Ramos (cell line): ENCODE measurements at regions not wholly inside any gene's neighbourhood (a gene's known extent, or its start where the extent isn't known, plus 50 kb on each side); places are given as distances from the start of the nearest gene placed in this dataset.

Experiments used
- in situ Hi-C: fragments of 300-500 bp; cut with MboI; formaldehyde crosslinking; loops from one replicate; pipeline ENCODE4 v1.14.3; 2022; ENCODE audit warnings: low sequenced_read_pairs; ENCODE audit not compliant: unreplicated experiment

DNA sequence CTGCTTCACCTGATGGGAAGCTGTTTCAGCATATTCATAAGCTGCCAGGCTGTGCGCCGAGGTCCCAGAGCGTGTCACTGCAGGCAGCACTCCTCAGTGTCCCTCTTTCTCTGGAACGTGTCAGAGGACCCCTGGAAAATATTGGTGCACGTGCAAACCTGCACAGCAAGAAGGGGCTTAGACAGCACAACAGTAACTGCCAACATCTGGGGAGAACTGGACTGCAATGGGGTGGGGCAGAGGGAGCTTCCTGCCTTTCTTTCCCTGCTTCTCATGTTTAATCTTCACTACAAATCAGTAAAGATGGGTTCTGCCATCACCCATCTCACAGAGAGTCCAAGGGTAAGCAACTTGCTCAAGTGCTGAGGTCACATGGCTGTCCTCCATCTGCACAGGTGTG lies 86.5 kb upstream of the GPR26 start:
- in situ Hi-C loops: loop anchor here (5.0 to 10.0 kb wide), 2 partner anchors 388 to 805 kb away; no protein-coding TSS in a partner anchor

DNA sequence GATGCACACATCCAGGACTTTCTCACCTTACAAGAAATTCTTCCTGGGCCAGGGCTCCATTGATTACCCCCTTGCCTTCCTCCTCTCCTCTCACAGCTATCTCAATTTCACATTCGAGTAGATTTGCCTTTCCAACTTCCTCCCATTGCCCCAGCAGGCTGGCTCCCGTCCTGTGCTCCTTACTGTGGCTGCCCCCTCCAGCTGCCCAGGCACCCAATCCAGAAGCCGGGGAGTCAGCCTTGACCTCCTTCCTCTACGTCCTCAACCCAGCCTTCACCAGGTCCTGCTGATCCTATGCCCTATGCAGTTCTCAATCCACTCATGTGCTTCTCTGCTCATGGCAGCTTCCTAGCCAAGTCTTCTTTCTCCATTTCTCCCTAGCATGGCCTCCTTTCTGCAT lies 85.7 kb upstream of the GPR26 start:
- in situ Hi-C loops: loop anchor here (5.0 kb wide), 1 partner anchor 387 kb away; no protein-coding TSS in a partner anchor

DNA sequence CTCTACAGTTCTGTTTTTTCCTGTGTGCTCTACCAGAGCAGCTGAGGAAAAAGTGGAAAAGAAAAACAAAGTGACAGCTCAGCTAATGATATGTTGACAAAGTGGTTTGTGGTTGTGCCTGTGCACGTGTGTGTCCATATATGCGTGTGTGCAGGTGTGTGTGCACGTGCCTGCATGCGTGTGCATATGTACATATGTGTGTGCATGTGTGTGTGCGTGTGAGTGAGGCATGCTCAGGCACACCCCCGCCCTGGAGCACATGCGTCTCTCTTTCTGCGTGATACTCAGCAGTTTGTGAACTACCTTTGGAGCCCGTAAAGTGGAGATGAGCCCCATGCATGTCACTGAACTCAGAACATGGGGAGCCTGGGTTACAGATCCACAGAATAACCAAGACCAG lies 84.5 kb upstream of the GPR26 start:
- in situ Hi-C loops: loop anchor here (5.0 kb wide), 1 partner anchor 386 kb away; no protein-coding TSS in a partner anchor

DNA sequence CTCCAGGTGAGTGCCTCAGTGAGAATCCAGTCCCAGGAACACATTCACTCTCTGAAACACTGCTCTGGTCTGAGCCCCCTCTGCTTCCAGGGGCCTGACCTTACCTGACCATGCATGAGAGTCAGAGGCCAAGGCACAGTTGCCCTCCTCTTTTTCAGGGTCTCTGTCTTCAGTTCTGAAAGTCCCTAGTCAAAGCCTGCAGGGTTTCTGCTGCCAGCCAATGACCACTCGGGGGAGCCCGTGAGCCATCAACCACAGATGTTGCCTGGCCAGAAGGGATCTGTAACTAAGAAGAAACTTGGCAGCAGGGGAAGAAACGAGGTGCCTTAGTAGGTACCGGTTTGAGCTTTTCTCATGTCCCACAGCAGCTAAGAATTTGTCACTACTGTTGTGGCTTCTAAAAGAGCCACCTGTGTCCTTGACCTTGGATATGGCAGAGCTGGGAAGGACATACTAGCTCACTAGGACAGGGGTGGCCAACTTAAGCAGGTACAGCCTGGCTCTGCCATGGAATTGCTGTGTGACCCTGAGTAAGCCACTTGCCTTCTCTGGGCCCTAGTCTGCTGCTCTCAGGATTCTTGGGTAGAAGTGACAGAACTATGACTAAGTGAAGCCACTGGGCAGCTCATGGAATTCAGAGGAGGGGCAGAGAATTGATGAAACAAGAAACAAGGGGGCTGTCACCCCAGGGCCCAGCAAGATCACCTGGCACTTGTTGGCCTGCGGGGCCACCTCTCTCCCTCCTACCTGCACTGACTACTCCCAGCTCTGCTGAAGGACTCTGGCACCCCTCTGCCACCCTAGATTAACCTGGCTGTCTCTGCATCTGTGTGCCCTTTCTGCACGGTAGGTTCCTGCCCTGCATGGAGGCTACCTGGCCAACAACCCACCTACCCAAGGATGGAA lies 83.8 kb upstream of the GPR26 start:
- in situ Hi-C loops: loop anchor here (5.0 kb wide), 1 partner anchor 385 kb away; no protein-coding TSS in a partner anchor

DNA sequence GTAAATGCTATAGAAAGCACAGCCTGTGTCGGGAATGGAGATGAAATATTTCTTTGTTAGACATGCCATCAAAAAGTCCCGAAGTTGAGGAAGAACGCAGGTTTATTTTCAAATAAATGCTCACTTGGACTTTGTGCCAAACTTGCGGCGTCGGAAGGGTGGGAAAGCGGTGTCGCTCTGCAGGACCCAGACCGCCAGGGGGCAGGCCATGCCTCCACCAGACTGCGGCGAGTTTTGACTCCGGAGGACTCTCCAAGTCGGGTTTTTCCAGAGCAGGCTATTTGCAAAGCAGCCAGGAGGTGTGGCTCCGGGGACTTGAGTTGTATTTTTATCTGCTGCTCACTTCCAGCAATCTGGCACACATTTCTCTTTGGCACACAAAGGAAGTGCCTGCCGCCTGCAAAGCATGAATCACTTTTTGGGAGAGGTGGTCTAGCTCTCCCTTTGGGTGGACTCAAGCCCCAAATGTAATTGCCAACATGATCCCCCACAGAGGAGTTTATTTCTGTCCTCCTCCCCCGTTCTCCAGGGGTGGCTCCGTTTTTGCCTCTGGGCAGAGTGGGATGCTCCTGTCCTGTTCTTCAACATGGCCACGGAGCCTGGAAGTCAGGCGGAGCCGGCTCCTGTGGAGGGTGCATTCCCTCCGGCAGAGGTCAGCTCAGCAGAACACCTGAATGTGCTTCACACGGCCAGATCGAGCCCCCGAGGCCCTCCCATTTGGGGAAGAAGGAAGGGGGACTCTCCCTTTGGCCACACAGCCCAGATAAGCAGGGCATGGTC lies 82.3 kb upstream of the GPR26 start:
- in situ Hi-C loops: loop anchor here (5.0 kb wide), 1 partner anchor 383 kb away; no protein-coding TSS in a partner anchor

DNA sequence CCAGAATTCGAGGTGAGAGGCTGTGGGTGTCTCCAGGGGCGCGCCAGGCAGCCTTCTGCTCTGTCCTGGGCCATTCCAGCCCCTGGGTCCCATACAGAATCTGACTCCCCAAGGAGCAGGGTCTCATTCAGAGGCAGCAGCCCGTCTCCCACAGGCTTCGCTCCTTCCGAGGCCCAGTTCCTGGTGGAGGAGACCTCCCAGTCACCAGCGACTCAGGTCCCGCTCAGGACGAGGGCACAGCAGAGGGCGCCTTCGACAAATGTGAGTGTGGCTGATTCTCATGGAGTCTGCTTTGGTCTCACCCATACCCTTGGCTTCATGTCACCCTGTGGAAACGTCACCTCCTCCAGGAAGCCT lies 81.8 kb upstream of the GPR26 start:
- in situ Hi-C loops: loop anchor here (5.0 kb wide), 1 partner anchor 383 kb away; no protein-coding TSS in a partner anchor

DNA sequence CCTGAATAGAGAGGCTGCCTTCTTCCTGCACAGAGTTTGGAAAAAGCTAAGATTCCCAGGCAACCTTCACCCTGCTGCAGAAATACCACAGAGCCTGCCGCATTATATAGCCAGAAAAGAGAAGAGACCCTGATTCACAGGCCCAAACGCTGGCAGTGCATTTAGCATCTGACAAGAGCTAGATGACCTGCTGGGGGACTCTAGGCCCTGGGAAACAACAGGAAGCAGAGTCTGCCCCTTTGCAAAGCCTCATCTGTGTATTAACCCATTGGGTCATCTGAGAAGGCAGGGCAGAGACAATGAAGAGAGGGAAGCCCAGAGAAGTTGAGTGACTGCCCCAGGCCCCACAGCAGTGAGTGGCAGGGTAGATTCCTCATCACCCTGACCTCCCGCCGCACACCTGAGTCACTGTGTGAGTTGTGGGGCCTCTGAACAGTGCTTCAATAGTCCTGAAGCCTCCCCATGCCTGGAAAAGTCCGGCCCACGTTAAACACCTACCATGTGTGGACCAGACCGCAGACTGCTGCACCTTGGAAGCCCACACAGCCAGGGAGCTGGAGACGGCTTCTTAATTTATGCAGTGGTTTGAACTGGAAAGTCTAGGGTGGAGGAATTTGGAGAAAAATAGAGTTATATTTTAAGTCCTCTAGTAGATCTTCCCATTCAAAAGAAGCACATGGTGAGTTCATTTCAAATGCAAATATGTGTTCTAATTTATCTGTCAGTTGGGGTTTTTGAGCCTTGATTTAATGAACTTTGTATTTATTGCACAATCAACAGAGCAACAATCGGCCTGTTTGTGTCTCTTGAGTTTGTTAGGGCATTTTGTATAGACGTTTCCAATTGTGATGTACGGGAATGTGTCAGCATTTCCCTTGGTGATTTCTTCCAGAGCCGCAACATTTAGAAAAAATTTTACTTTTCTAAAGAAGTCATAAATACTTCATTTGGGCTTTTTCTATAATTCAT lies 80.4 kb upstream of the GPR26 start:
- in situ Hi-C loops: no loop called here

DNA sequence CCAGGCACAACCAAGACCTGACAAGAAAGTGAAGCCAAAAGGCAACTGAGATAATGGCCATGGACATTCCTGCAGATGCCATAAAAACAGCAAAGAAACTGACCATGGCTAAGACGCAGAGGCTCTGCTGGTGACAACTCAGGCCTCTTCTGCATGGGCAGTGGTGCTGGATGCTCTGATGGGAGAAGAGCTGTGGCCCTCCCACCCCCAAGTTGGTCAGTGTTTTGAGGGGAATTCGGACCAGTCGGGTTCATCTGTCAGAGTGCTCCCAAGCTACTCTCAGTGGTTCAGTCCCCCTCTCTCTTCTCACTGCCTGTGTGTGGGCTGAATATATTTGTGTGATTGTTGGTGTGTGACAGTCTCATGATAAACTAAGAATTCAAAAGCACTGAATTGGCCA lies 79.0 kb upstream of the GPR26 start:
- in situ Hi-C loops: no loop called here

DNA sequence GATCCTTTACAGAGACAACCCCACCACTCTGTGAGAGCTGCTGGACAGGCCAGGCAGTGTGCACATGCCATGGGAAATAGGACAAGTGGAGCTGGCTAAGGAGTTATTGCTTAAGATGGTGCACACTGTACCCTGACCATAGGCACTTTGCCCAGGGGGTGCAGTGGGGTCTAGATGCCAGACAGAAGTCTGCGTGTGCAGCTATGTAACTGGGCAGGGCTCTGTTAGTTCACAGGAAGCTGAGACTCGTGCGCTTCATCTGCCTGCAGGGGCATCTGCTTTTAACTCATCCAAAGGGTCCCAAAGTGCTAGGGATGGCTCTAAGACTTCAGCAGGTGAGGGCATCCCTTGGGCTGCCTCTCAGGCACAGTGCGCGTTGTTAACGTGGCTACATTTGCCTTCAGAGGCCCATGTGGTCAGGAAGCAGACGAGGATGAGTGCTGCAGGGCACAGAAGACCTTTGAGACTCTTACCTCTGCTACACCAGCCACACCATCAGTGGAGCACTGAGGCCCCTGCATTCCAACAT lies 77.7 kb upstream of the GPR26 start:
- in situ Hi-C loops: no loop called here

DNA sequence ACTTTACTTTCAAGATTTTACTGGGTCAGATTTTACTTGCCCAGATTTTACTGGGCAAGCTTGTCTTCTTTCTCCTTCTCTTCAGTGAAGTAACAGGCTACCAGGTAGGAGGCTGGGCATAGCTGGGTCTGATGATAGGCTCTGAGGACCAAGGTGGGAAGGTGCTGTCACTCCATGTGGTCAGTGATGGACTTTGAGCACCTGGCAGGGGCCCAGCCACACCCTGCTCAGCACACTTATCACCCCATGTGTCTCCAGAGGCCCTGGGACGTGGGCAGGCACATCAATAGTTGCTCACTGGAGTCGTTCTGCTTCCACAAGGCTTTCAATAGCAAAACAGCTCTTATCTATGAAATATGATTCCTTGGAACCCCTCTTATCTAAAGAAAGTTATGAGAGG lies 70.5 kb upstream of the GPR26 start:
- in situ Hi-C loops: no loop called here

DNA sequence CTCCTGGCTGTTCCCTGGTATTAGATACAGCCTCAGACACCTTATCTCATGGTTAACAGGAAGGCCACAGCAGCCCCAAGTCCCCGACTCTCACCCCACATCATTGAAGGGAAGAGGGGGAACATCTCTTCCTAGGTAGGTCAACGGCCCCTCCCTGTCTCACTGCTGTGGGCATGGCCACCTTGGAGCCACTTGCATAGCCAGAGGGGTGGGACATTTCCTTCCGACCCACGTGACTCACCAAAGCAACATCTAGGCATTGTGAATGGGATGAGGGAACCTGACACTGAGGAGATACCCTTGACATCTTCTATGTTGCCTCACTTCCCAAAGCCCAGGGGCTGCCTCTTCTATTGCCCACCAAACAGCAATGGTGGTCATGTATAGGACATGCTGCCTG lies 68.5 kb upstream of the GPR26 start:
- in situ Hi-C loops: no loop called here

DNA sequence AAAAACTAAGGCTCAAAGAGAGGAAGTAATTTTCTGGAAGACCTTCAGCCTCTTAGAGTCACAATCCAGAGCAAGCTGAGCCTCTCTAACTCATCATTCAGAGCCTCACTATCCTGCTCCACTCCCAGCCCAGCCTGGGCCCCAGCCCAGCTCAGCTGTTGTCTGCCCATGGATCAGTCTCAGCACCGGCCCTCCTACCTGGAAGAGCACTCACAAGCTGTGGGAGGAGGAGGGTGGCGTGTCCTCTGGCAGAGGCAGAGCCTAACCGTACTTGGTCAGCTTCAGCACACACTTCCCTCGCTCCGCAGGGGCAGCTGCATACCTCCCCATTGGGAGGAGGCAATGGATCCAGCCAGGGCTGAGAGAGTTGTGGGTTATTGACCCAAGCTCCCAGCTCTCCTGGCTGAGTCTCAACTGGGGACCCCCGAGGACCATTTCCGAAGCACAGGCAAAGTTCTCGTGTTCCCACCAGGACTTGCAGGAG lies 66.7 kb upstream of the GPR26 start:
- in situ Hi-C loops: no loop called here

DNA sequence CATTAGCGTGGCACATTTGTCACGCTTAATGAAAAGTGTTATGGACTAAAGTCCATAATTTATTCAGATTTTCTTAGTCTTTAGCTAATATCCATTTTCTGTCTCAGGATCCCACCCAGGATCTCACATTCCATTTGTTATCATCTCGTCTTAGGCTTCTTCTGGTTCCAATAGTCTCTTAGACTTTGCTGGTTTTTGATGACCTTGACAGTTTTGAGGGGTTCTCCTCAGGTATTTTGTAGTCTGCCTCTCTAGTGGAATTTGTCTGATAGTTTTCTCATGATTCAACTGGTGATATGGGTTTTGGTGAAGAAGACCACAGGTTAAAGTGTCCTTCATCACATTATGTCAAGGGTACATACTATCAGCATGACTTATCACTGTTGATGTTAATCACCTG lies 66.0 kb upstream of the GPR26 start:
- in situ Hi-C loops: no loop called here

DNA sequence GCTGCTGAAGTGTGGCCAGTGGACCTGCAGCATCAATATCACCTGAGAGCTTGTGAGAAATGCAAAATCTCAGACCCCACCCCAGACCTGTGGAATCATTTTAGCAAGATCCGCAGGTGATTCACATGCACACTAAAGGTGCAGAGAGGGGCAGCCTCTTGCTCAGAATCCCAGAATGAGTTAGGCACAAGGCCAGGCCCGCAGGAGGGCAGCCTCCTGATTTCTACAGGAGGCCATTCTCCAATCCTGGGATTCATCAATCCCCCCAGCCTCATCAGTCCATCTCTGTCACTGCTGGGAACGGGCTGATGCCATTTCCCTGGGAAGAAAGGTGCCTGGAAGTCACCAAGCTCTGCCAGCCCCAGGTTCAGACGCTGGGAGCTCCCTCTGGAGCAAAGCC lies 63.0 kb upstream of the GPR26 start:
- in situ Hi-C loops: no loop called here

DNA sequence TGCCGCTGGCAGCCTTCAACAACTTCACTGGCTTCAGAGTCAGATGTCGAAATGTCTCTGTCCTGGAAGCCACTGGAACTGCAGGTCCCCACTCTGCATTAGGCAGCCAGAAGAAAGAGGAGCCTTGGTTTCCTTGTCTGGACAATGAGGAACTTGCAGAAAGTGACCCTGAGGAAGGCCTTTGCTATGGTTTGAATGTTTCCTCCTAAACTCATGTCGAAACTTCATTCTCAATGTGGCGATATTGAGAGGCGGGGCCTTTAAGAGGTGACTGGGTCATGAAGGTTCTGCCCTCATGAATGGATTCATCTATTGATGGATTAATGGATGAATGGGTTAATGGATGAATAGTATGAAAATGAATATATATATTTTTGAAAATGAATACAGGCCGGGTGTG lies 61.6 kb upstream of the GPR26 start:
- in situ Hi-C loops: no loop called here

DNA sequence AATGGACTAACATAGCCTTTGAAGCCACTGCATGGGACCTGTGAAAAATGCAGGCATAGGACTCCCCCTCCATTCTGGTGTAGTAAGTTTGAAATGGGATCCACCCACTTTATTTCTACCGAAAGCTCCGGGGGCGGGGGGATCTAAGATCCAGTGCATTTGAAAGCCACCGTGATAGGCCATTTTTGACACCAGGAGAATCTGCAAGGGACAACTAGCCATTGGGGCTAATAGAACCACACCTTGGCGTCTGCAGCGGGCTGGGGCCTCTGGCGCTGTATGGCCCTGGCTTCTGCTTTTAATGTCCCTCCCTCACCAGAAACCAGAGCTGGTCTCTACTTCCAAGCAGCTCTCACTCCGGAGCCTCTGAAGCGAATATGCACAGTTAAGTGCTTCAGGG lies 60.1 kb upstream of the GPR26 start:
- in situ Hi-C loops: no loop called here

DNA sequence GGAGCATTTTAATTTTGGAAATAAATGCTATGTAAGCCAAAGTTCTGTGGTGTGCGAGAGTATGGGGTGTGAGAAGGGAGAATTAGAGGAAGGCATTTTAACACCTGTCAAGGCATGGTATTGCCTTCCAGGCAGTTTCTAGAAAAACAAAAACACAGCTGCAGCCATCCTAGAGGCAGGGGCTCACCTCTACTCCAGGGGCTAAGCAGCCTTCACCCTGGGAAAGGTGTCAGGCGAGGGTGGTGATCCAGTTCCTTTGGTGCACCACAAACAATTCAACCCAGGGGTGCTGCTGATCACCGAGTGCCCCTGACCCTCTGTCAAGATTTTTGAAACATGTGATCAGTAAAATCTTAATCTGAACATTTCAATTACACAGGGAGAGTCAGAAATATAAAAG lies 59.2 kb upstream of the GPR26 start:
- in situ Hi-C loops: no loop called here

DNA sequence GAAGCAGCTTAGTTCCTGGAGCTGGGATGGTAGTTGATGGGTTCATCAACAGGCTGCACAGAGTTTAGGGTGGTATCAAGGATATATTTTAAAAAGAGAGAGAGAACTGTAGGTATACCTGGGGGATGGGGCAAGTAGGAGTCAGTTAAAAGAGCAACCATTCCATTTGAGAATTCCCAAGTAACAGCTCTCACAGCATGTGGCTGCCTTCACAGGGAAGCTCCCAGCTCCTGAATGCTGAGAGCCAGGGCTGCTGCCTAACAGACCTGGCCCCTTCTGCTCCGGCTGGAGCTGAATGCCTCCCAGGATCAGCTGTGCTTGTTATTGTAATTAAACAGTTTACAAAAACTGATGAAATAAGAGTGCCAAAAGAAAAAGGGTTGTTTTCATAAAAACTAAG lies 58.8 kb upstream of the GPR26 start:
- in situ Hi-C loops: no loop called here

DNA sequence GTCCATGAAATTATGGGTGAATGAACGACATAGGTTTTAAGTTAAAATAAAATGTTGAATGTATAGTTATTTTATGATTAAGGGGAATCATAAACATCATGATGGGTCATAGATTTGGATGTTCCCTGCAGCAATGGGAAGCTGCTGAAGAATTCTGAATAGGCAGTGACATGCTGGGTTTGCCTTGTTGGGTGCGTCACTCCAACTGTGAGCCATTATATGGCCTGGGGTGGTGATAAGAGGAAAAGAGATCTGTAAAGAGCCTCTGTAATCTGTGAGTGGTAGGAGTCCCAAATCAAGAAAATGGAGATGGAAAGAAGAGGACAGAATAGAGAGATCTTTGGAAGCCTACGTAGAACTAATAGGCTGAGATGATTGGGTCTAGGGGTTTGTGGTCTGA lies 58.1 kb upstream of the GPR26 start:
- in situ Hi-C loops: no loop called here

DNA sequence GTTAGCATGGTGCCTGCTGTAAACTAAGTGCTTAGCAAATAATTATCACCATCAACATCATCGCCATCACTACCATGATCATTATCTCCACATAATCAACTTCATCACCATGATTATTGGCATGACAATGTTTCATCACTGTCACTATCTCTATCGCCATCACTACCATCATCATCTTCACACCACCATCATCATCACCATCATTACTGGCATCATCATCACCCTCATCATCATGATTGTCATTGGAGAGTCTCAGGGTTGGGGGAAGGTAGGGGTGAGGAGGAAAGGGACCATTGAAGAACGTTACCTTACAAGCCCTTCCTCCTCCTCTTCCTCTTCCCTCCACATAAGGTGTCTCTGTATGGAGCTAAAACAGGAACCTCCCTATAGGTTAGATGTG lies 54.9 kb upstream of the GPR26 start:
- in situ Hi-C loops: no loop called here
